HepG2 (cell line): ENCODE measurements at regions not wholly inside any gene's neighbourhood (a gene's known extent, or its start where the extent isn't known, plus 50 kb on each side); places are given as distances from the start of the nearest gene placed in this dataset.
A peak's percentile ranks its signal among the peaks of the same experiment; 100 is the strongest.

ENCODE experiments used
- BRCA1 ChIP-seq: sonication (generic); formaldehyde crosslinking; IDR thresholded peaks from 2 replicates; pipeline ENCODE4 v1.4.0; 2020; ENCODE audit warnings: missing genetic modification reagents
- EP300 ChIP-seq, 3 experiments: sonication (generic) in 1 of 3; formaldehyde crosslinking in 1 of 3; IDR thresholded peaks; 2 replicates each; pipeline versions ENCODE4 v1.5.1 to v1.6.1; 2011 to 2020; ENCODE audit warnings: low read depth in 2 of 3, low read length in 2 of 3, borderline replicate concordance in 1 of 3, improper control_type of control experiment in 1 of 3, mild to moderate bottlenecking in 1 of 3, missing genetic modification reagents in 1 of 3, moderate library complexity in 1 of 3
- FIP1L1 ChIP-seq: fragments of 200-400 bp; formaldehyde crosslinking; IDR thresholded peaks from 2 replicates; pipeline ENCODE4 v1.6.1; 2018; ENCODE audit warnings: low read depth, mild to moderate bottlenecking, low read length, moderate library complexity, borderline replicate concordance; ENCODE audit not compliant: insufficient read depth
- FOXA1 ChIP-seq, 2 experiments: fragments of 450-650 bp in 1 of 2; sonication (generic) in 1 of 2; formaldehyde crosslinking in 1 of 2; IDR thresholded peaks; 2 replicates each; pipeline versions ENCODE4 v1.4.0 to v1.6.1; 2016 to 2020; ENCODE audit warnings: missing genetic modification reagents in 1 of 2
- ISX ChIP-seq: sonication (generic); formaldehyde crosslinking; conservative IDR thresholded peaks from 2 replicates; pipeline ENCODE4 v1.5.0; 2020; ENCODE audit warnings: missing genetic modification reagents
- RBAK ChIP-seq: sonication (generic); formaldehyde crosslinking; IDR thresholded peaks from 2 replicates; pipeline ENCODE4 v1.5.1; 2020; ENCODE audit warnings: mild to moderate bottlenecking, missing genetic modification reagents
- ZNF350 ChIP-seq: sonication (generic); formaldehyde crosslinking; IDR thresholded peaks from 2 replicates; pipeline ENCODE4 v1.4.0; 2020; ENCODE audit warnings: mild to moderate bottlenecking, low read depth, missing genetic modification reagents, borderline replicate concordance
- ZNF431 ChIP-seq: sonication (generic); formaldehyde crosslinking; IDR thresholded peaks from 2 replicates; pipeline ENCODE4 v1.9.0; 2022; ENCODE audit warnings: missing genetic modification reagents, low read depth, mild to moderate bottlenecking, borderline replicate concordance
- ZNF672 ChIP-seq: sonication (generic); formaldehyde crosslinking; IDR thresholded peaks from 2 replicates; pipeline ENCODE4 v1.8.1; 2022; ENCODE audit warnings: missing genetic modification reagents
- ZNF792 ChIP-seq: IDR thresholded peaks from 2 replicates; pipeline ENCODE4 v1.6.1; 2016
- TF ChIP-seq, protein P1 (sequence below): sonication (generic); formaldehyde crosslinking; IDR thresholded peaks from 2 replicates; pipeline ENCODE4 v1.4.0; 2020; ENCODE audit warnings: missing genetic modification reagents; ENCODE audit errors: not compliant biosample characterization
- TF ChIP-seq, protein P2 (sequence below): sonication (generic); formaldehyde crosslinking; IDR thresholded peaks from 2 replicates; pipeline ENCODE4 v1.4.0; 2020; ENCODE audit warnings: missing genetic modification reagents
- TF ChIP-seq, protein P3 (sequence below), 2 experiments: sonication (generic) in 1 of 2; formaldehyde crosslinking in 1 of 2; IDR thresholded peaks; 2 replicates each; pipeline versions ENCODE4 v1.5.1 to v1.6.1; 2011 to 2020; ENCODE audit warnings: borderline replicate concordance in 1 of 2, low read depth in 1 of 2, low read length in 1 of 2, mild to moderate bottlenecking in 1 of 2, missing genetic modification reagents in 1 of 2, moderate library complexity in 1 of 2
- TF ChIP-seq, protein P4 (sequence below): sonication (generic); formaldehyde crosslinking; IDR thresholded peaks from 2 replicates; pipeline ENCODE4 v1.4.0; 2020; ENCODE audit warnings: missing genetic modification reagents
- TF ChIP-seq, protein P5 (sequence below): sonication (generic); formaldehyde crosslinking; IDR thresholded peaks from 2 replicates; pipeline ENCODE4 v1.8.0; 2022; ENCODE audit warnings: mild to moderate bottlenecking, missing genetic modification reagents, moderate library complexity
- TF ChIP-seq, protein P6 (sequence below): sonication (generic); formaldehyde crosslinking; IDR thresholded peaks from 2 replicates; pipeline ENCODE4 v1.4.0; 2020; ENCODE audit warnings: missing genetic modification reagents
- TF ChIP-seq, protein P7 (sequence below): sonication (generic); formaldehyde crosslinking; IDR thresholded peaks from 2 replicates; pipeline ENCODE4 v1.5.0; 2020; ENCODE audit warnings: missing genetic modification reagents
- TF ChIP-seq, protein P8 (sequence below): sonication (generic); formaldehyde crosslinking; IDR thresholded peaks from 2 replicates; pipeline ENCODE4 v1.8.1; 2023; ENCODE audit warnings: mild to moderate bottlenecking, missing genetic modification reagents

DNA sequence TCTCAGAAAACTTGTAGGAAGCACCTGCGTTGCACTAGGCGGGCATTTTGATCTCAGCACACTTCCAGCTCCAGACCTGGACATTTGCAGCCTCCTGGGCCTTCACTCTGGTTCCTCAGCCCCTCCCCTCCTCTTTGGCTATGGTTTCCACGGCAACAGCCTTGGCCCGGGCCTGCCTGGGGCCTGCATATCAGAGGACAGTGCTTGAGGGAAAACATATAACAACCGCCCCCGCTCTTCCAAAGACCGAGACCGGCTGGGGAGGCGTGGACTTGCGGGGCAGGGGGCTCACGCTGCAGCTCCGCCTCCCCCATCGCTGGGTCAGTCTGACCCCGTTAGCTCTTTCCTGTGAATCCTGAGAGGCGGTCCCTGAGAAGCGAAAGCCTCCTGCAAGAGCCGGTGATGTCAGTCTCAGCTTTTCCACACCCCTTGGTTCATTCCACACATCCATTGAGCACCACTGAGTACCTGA, 125.7 kb upstream of the PEG3 start (continued):
- TF ChIP-seq, protein P1, sequence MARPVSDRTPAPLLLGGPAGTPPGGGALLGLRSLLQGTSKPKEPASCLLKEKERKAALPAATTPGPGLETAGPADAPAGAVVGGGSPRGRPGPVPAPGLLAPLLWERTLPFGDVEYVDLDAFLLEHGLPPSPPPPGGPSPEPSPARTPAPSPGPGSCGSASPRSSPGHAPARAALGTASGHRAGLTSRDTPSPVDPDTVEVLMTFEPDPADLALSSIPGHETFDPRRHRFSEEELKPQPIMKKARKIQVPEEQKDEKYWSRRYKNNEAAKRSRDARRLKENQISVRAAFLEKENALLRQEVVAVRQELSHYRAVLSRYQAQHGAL (CRISPR knock-in tag), result no peak
- TF ChIP-seq, protein P2, sequence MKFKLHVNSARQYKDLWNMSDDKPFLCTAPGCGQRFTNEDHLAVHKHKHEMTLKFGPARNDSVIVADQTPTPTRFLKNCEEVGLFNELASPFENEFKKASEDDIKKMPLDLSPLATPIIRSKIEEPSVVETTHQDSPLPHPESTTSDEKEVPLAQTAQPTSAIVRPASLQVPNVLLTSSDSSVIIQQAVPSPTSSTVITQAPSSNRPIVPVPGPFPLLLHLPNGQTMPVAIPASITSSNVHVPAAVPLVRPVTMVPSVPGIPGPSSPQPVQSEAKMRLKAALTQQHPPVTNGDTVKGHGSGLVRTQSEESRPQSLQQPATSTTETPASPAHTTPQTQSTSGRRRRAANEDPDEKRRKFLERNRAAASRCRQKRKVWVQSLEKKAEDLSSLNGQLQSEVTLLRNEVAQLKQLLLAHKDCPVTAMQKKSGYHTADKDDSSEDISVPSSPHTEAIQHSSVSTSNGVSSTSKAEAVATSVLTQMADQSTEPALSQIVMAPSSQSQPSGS (CRISPR knock-in tag), result 0 out of 2 replicates have a peak, but pooled peaks have one; percentile 9
- TF ChIP-seq, protein P3, sequence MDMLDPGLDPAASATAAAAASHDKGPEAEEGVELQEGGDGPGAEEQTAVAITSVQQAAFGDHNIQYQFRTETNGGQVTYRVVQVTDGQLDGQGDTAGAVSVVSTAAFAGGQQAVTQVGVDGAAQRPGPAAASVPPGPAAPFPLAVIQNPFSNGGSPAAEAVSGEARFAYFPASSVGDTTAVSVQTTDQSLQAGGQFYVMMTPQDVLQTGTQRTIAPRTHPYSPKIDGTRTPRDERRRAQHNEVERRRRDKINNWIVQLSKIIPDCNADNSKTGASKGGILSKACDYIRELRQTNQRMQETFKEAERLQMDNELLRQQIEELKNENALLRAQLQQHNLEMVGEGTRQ (IDR thresholded peaks at IDR 0.05; ENCODE audit: low read depth, low read length), result no peak
- TF ChIP-seq, protein P3 (CRISPR knock-in tag; IDR thresholded peaks at IDR 0.05; ENCODE audit: borderline replicate concordance), result no peak
- TF ChIP-seq RBAK (CRISPR knock-in tag) (no peak), ZNF792 (CRISPR knock-in tag) (no peak), ISX (CRISPR knock-in tag) (no peak), ZNF350 (CRISPR knock-in tag) (no peak; the same call in 1 of the 2 replicates), FOXA1 (IDR thresholded peaks at IDR 0.05) (no peak), FOXA1 (CRISPR knock-in tag; IDR thresholded peaks at IDR 0.05) (0 out of 2 replicates have a peak, but pooled peaks have one; percentile 5), ZNF672 (no peak), FIP1L1 (no peak), EP300 (IDR thresholded peaks at IDR 0.05; ENCODE audit: low read depth in 2 of 2, low read length in 2 of 2) (0 out of 4 replicates have a peak, but pooled peaks of 1 of the 2 experiments have one; percentile 24), EP300 (CRISPR knock-in tag; IDR thresholded peaks at IDR 0.05; ENCODE audit: borderline replicate concordance) (no peak; the same call in 1 of the 2 replicates), ZNF431 (CRISPR knock-in tag) (no peak), BRCA1 (CRISPR knock-in tag) (no peak)
- TF ChIP-seq, protein P4, sequence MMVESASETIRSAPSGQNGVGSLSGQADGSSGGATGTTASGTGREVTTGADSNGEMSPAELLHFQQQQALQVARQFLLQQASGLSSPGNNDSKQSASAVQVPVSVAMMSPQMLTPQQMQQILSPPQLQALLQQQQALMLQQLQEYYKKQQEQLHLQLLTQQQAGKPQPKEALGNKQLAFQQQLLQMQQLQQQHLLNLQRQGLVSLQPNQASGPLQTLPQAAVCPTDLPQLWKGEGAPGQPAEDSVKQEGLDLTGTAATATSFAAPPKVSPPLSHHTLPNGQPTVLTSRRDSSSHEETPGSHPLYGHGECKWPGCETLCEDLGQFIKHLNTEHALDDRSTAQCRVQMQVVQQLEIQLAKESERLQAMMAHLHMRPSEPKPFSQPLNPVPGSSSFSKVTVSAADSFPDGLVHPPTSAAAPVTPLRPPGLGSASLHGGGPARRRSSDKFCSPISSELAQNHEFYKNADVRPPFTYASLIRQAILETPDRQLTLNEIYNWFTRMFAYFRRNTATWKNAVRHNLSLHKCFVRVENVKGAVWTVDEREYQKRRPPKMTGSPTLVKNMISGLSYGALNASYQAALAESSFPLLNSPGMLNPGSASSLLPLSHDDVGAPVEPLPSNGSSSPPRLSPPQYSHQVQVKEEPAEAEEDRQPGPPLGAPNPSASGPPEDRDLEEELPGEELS (CRISPR knock-in tag), result peak; percentile 80
- TF ChIP-seq, protein P5, sequence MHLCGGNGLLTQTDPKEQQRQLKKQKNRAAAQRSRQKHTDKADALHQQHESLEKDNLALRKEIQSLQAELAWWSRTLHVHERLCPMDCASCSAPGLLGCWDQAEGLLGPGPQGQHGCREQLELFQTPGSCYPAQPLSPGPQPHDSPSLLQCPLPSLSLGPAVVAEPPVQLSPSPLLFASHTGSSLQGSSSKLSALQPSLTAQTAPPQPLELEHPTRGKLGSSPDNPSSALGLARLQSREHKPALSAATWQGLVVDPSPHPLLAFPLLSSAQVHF (CRISPR knock-in tag), result no peak
- TF ChIP-seq, protein P6, sequence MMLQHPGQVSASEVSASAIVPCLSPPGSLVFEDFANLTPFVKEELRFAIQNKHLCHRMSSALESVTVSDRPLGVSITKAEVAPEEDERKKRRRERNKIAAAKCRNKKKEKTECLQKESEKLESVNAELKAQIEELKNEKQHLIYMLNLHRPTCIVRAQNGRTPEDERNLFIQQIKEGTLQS (CRISPR knock-in tag), result no peak; the same call in 1 of the 2 replicates
- TF ChIP-seq, protein P7, sequence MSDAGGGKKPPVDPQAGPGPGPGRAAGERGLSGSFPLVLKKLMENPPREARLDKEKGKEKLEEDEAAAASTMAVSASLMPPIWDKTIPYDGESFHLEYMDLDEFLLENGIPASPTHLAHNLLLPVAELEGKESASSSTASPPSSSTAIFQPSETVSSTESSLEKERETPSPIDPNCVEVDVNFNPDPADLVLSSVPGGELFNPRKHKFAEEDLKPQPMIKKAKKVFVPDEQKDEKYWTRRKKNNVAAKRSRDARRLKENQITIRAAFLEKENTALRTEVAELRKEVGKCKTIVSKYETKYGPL (CRISPR knock-in tag), result no peak
- TF ChIP-seq, protein P8, sequence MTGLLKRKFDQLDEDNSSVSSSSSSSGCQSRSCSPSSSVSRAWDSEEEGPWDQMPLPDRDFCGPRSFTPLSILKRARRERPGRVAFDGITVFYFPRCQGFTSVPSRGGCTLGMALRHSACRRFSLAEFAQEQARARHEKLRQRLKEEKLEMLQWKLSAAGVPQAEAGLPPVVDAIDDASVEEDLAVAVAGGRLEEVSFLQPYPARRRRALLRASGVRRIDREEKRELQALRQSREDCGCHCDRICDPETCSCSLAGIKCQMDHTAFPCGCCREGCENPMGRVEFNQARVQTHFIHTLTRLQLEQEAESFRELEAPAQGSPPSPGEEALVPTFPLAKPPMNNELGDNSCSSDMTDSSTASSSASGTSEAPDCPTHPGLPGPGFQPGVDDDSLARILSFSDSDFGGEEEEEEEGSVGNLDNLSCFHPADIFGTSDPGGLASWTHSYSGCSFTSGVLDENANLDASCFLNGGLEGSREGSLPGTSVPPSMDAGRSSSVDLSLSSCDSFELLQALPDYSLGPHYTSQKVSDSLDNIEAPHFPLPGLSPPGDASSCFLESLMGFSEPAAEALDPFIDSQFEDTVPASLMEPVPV (CRISPR knock-in tag), result peak; percentile 93
